ENCODE measurements at regions not wholly inside any gene's neighbourhood (a gene's known extent, or its start where the extent isn't known, plus 50 kb on each side); places are given as distances from the start of the nearest gene placed in this dataset.

DNA sequence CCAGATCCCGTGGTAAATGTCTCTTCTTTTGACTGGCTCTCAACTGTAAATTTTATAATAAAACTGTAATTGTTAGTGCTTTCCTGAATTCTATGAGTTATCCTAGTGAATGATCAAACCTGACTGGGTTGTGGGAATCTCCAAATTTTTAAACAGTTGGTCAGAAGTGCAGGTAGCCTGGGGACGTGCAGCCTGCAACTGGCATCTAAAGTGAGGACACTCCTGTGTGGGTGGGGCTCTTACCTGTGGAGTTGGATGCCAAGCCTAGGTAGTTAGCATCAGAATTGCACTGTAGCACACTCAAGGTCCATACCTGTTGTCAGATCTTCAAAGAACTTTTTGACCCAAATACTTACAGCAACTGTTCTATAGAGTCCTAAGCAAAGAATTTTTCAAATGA lies 207.1 kb upstream of the NBEA start:
- TF ChIP-seq POLR2A (IDR thresholded peaks at IDR 0.05): no peak
- TF ChIP-seq, protein P1, sequence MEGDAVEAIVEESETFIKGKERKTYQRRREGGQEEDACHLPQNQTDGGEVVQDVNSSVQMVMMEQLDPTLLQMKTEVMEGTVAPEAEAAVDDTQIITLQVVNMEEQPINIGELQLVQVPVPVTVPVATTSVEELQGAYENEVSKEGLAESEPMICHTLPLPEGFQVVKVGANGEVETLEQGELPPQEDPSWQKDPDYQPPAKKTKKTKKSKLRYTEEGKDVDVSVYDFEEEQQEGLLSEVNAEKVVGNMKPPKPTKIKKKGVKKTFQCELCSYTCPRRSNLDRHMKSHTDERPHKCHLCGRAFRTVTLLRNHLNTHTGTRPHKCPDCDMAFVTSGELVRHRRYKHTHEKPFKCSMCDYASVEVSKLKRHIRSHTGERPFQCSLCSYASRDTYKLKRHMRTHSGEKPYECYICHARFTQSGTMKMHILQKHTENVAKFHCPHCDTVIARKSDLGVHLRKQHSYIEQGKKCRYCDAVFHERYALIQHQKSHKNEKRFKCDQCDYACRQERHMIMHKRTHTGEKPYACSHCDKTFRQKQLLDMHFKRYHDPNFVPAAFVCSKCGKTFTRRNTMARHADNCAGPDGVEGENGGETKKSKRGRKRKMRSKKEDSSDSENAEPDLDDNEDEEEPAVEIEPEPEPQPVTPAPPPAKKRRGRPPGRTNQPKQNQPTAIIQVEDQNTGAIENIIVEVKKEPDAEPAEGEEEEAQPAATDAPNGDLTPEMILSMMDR (IDR thresholded peaks at IDR 0.05): no peak

Measured in esophagus squamous epithelium (tissue), 4 donors.